C4-2B (cell line): ENCODE measurements at regions not wholly inside any gene's neighbourhood (a gene's known extent, or its start where the extent isn't known, plus 50 kb on each side); places are given as distances from the start of the nearest gene placed in this dataset.

Experiments
- H3K27ac ChIP-seq: fragments of 450-650 bp; 2 replicates; pipeline ENCODE4 v1.5.1; 2017
- CTCF ChIP-seq: fragments of 450-650 bp; conservative IDR thresholded peaks from 2 replicates; pipeline ENCODE4 v1.5.1; 2017; ENCODE audit warnings: mild to moderate bottlenecking
- ZFX ChIP-seq: fragments of 450-650 bp; IDR thresholded peaks from 2 replicates; pipeline ENCODE4 v1.6.1; 2017

GRCh38 chr2:129233751-129234406 lies 745.6 kb upstream of the RAB6C start:
- H3K27ac ChIP-seq: no peak overlapping the region
- TF ChIP-seq CTCF (peak; percentile 29), ZFX (no peak)

GRCh38 chr2:129236601-129237000 lies 742.9 kb upstream of the RAB6C start:
- H3K27ac ChIP-seq: no peak overlapping the region
- TF ChIP-seq CTCF (no peak), ZFX (no peak)

GRCh38 chr2:129237966-129238725 lies 741.3 kb upstream of the RAB6C start:
- no peak overlapping the region for H3K27ac ChIP-seq
- TF ChIP-seq ZFX: no peak
- TF ChIP-seq CTCF: no peak

- H3K27ac ChIP-seq: no peak overlapping the region
- TF ChIP-seq ZFX: no peak
- no peak for TF ChIP-seq CTCF
Observed at GRCh38 chr2:129239141-129239540, 740.3 kb upstream of the RAB6C start.

- TF ChIP-seq CTCF (no peak), ZFX (no peak)
- H3K27ac ChIP-seq: no peak overlapping the region
Observed at GRCh38 chr2:129240061-129240460, 739.4 kb upstream of the RAB6C start.

- TF ChIP-seq CTCF (no peak), ZFX (no peak)
- no peak overlapping the region for H3K27ac ChIP-seq
Observed at GRCh38 chr2:129242269-129242668, 737.2 kb upstream of the RAB6C start.

- no peak for TF ChIP-seq CTCF
- TF ChIP-seq ZFX: no peak
- H3K27ac ChIP-seq: no peak overlapping the region
Observed at GRCh38 chr2:129247751-129248150, 731.7 kb upstream of the RAB6C start.
